HL-60 (cell line): ENCODE measurements at regions not wholly inside any gene's neighbourhood (a gene's known extent, or its start where the extent isn't known, plus 50 kb on each side); places are given as distances from the start of the nearest gene placed in this dataset.

Experiments
- DNase-seq, 2 experiments: peaks; one replicate each; pipeline ENCODE4 v3.0.0-alpha.2; 2010 to 2020; ENCODE audit warnings: low read depth in 1 of 2, low spot score in 1 of 2
- H3K27ac ChIP-seq: fragments of 250-450 bp; sonication (Bioruptor Pico); replicated peaks from 2 replicates; pipeline ENCODE4 v1.5.1; 2020; ENCODE audit warnings: mild to moderate bottlenecking, moderate library complexity
- H3K27me3 ChIP-seq: fragments of 250-450 bp; sonication (Bioruptor Pico); 2 replicates; pipeline ENCODE4 v1.5.1; 2021; ENCODE audit warnings: mild to moderate bottlenecking, moderate library complexity; ENCODE audit not compliant: insufficient read depth, poor library complexity, severe bottlenecking
- H3K4me3 ChIP-seq: replicated peaks from 2 replicates; pipeline ENCODE4 v1.5.1; 2011; ENCODE audit warnings: mild to moderate bottlenecking, control low read depth, low read length; ENCODE audit not compliant: insufficient read depth
- GABPA ChIP-seq: IDR thresholded peaks from 2 replicates; pipeline ENCODE4 v1.6.1; 2012; ENCODE audit warnings: low read depth
- POLR2AphosphoS5 ChIP-seq: IDR thresholded peaks from 2 replicates; pipeline ENCODE4 v1.6.1; 2012; ENCODE audit warnings: low read depth
- SPI1 ChIP-seq: IDR thresholded peaks from 2 replicates; pipeline ENCODE4 v1.6.1; 2012; ENCODE audit warnings: low read depth, mild to moderate bottlenecking, borderline replicate concordance
- TF ChIP-seq, protein P1 (sequence below): IDR thresholded peaks from one replicate; pipeline ENCODE4 v1.5.1; 2011; ENCODE audit warnings: low read length, control low read depth, inconsistent platforms; ENCODE audit not compliant: insufficient read depth
- TF ChIP-seq, protein P2 (sequence below): IDR thresholded peaks from 2 replicates; pipeline ENCODE4 v1.6.1; 2012; ENCODE audit warnings: low read depth; ENCODE audit not compliant: insufficient replicate concordance

DNA sequence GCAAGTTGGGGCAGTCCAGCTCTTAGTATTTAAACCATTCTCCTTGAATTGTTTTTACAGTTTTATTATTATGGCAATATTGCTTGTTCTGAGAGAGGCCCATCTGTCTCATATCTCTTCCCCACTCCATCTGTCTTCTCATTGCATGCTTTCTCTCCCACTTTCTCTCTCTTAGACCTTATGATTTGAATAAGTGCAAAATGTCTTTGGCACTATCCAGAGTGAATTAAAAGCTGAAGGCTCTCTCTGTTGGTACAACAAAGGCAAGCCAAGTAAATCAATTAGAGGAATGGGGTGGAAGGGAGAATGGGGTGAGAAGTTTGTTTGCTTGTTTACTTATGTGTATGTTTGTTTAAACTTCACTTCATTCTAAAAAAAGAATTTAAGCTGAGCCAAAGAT is 195.3 kb upstream of the RFX3 start:
- H3K27me3 ChIP-seq = no peaks in the 10 kb centered on the region
- TF ChIP-seq, protein P1, sequence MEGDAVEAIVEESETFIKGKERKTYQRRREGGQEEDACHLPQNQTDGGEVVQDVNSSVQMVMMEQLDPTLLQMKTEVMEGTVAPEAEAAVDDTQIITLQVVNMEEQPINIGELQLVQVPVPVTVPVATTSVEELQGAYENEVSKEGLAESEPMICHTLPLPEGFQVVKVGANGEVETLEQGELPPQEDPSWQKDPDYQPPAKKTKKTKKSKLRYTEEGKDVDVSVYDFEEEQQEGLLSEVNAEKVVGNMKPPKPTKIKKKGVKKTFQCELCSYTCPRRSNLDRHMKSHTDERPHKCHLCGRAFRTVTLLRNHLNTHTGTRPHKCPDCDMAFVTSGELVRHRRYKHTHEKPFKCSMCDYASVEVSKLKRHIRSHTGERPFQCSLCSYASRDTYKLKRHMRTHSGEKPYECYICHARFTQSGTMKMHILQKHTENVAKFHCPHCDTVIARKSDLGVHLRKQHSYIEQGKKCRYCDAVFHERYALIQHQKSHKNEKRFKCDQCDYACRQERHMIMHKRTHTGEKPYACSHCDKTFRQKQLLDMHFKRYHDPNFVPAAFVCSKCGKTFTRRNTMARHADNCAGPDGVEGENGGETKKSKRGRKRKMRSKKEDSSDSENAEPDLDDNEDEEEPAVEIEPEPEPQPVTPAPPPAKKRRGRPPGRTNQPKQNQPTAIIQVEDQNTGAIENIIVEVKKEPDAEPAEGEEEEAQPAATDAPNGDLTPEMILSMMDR = no peak
- TF ChIP-seq, protein P2, sequence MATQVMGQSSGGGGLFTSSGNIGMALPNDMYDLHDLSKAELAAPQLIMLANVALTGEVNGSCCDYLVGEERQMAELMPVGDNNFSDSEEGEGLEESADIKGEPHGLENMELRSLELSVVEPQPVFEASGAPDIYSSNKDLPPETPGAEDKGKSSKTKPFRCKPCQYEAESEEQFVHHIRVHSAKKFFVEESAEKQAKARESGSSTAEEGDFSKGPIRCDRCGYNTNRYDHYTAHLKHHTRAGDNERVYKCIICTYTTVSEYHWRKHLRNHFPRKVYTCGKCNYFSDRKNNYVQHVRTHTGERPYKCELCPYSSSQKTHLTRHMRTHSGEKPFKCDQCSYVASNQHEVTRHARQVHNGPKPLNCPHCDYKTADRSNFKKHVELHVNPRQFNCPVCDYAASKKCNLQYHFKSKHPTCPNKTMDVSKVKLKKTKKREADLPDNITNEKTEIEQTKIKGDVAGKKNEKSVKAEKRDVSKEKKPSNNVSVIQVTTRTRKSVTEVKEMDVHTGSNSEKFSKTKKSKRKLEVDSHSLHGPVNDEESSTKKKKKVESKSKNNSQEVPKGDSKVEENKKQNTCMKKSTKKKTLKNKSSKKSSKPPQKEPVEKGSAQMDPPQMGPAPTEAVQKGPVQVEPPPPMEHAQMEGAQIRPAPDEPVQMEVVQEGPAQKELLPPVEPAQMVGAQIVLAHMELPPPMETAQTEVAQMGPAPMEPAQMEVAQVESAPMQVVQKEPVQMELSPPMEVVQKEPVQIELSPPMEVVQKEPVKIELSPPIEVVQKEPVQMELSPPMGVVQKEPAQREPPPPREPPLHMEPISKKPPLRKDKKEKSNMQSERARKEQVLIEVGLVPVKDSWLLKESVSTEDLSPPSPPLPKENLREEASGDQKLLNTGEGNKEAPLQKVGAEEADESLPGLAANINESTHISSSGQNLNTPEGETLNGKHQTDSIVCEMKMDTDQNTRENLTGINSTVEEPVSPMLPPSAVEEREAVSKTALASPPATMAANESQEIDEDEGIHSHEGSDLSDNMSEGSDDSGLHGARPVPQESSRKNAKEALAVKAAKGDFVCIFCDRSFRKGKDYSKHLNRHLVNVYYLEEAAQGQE = no peak
- no peak overlapping the region for H3K4me3 ChIP-seq
- DNase-seq = no peak
- no peak overlapping the region for H3K27ac ChIP-seq

DNA sequence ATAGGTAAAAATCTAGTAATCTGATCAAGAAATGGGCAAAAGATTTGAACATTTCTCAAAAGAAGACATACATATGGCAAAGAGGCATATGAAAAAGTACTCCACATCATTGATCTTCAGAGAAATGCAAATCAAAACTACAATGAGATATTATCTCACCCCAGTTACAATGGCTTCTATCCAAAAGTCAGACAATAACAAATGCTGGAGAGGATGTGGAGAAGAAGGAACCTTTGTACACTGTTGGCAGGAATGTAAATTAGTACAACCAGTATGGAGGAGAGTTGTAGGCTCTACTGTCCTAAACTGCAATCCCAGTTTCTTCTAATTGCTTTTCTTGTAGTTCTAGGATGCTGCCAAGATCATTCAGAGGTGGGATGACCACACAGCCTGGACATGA is 193.5 kb upstream of the RFX3 start:
- no peak overlapping the region for H3K4me3 ChIP-seq
- no peak overlapping the region for H3K27ac ChIP-seq
- no peaks in the 10 kb centered on the region for H3K27me3 ChIP-seq
- DNase-seq = no peak
- TF ChIP-seq SPI1 (no peak), GABPA (no peak), POLR2AphosphoS5 (no peak)
- TF ChIP-seq, protein P1 = no peak
- TF ChIP-seq, protein P2 = no peak

DNA sequence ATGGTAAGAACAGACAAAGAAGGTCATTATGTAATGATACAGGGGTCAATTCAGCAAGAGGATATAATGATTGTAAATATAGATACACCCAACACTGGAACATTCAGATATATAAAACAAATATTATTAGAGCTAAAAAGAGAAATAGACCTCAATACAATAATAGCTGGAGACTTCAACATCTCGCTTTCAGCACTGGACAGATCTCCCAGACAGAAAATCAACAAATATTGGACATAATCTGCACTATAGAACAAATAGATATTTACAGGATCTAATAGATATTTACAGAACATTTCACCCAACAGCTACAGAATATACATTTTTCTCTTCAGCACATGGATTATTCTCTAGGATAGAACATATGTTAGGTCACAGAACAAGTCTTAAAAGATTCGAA is 190.6 kb upstream of the RFX3 start:
- Histone ChIP-seq H3K4me3 (no peak overlapping the region), H3K27me3 (no peaks in the 10 kb centered on the region), H3K27ac (no peak overlapping the region)
- TF ChIP-seq GABPA (no peak), POLR2AphosphoS5 (no peak), SPI1 (no peak)
- TF ChIP-seq, protein P1 = no peak
- TF ChIP-seq, protein P2 = peak; percentile 88
- no peak for DNase-seq
